Left colon (tissue), 2 donors: ENCODE measurements at regions not wholly inside any gene's neighbourhood (a gene's known extent, or its start where the extent isn't known, plus 50 kb on each side); places are given as distances from the start of the nearest gene placed in this dataset.
"Not testable (repeated sequence)": the region's sequence is repeated elsewhere in the genome, so short reads cannot be mapped to it uniquely, and the experiment has no call there.

Experiments used
- ATAC-seq: fragments of 200-7000 bp; cut with Tn5 transposase; one replicate; pipeline ENCODE4 v1.9.1; 2020; ENCODE audit warnings: mild to moderate bottlenecking, moderate library complexity
- DNase-seq, 2 donors: peaks; one replicate each; pipeline ENCODE4 v3.0.0-alpha.2; 2020
- intact Hi-C, 2 donors: fragments of 100-400 bp; cut with DNase I in 1 of 2; cut with micrococcal nuclease in 1 of 2; formaldehyde crosslinking; loops; one replicate each; pipeline versions ENCODE4 v1.11.2 to v1.14.0; 2022; cut with DNase I, micrococcal nuclease
- donor health status: DM: no; HTN: no; CAD: no.
- donor health status: DM: yes; HTN: yes; CAD: no.

- intact Hi-C loops: no loop called here
These were observed 839.1 kb downstream of the NR2F1-AS1 start for GRCh38 chr5:92741906-92742305.

GRCh38 chr5:92734211-92734940 is 846.6 kb downstream of the NR2F1-AS1 start:
- intact Hi-C loops: no loop called here
- no peak for DNase-seq
- no peak for ATAC-seq

More at GRCh38 chr5:92741906-92742305, 839.1 kb downstream of the NR2F1-AS1 start:
- ATAC-seq (no peak), DNase-seq (no peak)

- ATAC-seq (no peak), DNase-seq (no peak)
- intact Hi-C loops: no loop called here
These were observed 850.5 kb downstream of the NR2F1-AS1 start for GRCh38 chr5:92730486-92730885.

GRCh38 chr5:92729088-92729487 is 851.9 kb downstream of the NR2F1-AS1 start:
- DNase-seq (no peak), ATAC-seq (no peak)
- intact Hi-C loops: no loop called here

- intact Hi-C loops: no loop called here
- DNase-seq (no peak), ATAC-seq (no peak)
These were observed 865.0 kb downstream of the NR2F1-AS1 start for GRCh38 chr5:92715946-92716520.

GRCh38 chr5:92713826-92714225 is 867.2 kb downstream of the NR2F1-AS1 start:
- intact Hi-C loops: no loop called here
- ATAC-seq: no peak
- no peak for DNase-seq

GRCh38 chr5:92713335-92713743 is 867.7 kb downstream of the NR2F1-AS1 start:
- intact Hi-C loops: no loop called here
- no peak for DNase-seq
- no peak for ATAC-seq

- intact Hi-C loops: no loop called here
- ATAC-seq (no peak), DNase-seq (no peak)
These were observed 869.1 kb downstream of the NR2F1-AS1 start for GRCh38 chr5:92711956-92712355.

GRCh38 chr5:92704590-92704989 is 876.4 kb downstream of the NR2F1-AS1 start:
- intact Hi-C loops: no loop called here
- DNase-seq: no peak
- no peak for ATAC-seq

GRCh38 chr5:92703976-92704375 is 877.0 kb downstream of the NR2F1-AS1 start:
- no peak for ATAC-seq
- intact Hi-C loops: no loop called here
- DNase-seq: no peak

GRCh38 chr5:92695123-92696003 is 885.7 kb downstream of the NR2F1-AS1 start:
- intact Hi-C loops: no loop called here
- ATAC-seq (no peak), DNase-seq (no peak)

GRCh38 chr5:92694067-92694466 is 887.0 kb downstream of the NR2F1-AS1 start:
- intact Hi-C loops: no loop called here

GRCh38 chr5:92691955-92692354 is 889.1 kb downstream of the NR2F1-AS1 start:
- ATAC-seq, DNase-seq, intact Hi-C loops: not testable (repeated sequence)

More at GRCh38 chr5:92694067-92694466, 887.0 kb downstream of the NR2F1-AS1 start:
- no peak for DNase-seq
- no peak for ATAC-seq

- intact Hi-C loops: no loop called here
- DNase-seq (no peak), ATAC-seq (no peak)
These were observed 892.9 kb downstream of the NR2F1-AS1 start for GRCh38 chr5:92687821-92688722.

- DNase-seq (no peak), ATAC-seq (no peak)
- intact Hi-C loops: no loop called here
These were observed 902.4 kb downstream of the NR2F1-AS1 start for GRCh38 chr5:92678640-92679039.

- DNase-seq (no peak), ATAC-seq (no peak)
- intact Hi-C loops: no loop called here
These were observed 904.5 kb downstream of the NR2F1-AS1 start for GRCh38 chr5:92676215-92677165.

GRCh38 chr5:92674321-92674720 is 906.7 kb downstream of the NR2F1-AS1 start:
- ATAC-seq: no peak
- intact Hi-C loops: no loop called here

GRCh38 chr5:92665506-92665905 is 915.5 kb downstream of the NR2F1-AS1 start:
- DNase-seq (no peak), ATAC-seq (no peak)
- intact Hi-C loops: no loop called here

More at GRCh38 chr5:92674321-92674720, 906.7 kb downstream of the NR2F1-AS1 start:
- no peak for DNase-seq
